Transverse colon (tissue), 4 donors: ENCODE measurements at regions not wholly inside any gene's neighbourhood (a gene's known extent, or its start where the extent isn't known, plus 50 kb on each side); places are given as distances from the start of the nearest gene placed in this dataset.
"Not testable (repeated sequence)": the region's sequence is repeated elsewhere in the genome, so short reads cannot be mapped to it uniquely, and the experiment has no call there.

Source experiments
- DNase-seq: peaks from one replicate; pipeline ENCODE4 v3.0.0-alpha.2; 2019
- H3K27ac ChIP-seq, 4 donors: fragments of 200-600 bp; sonication (generic); 2 replicates each; pipeline ENCODE4 v1.5.1; 2016 to 2018; ENCODE audit warnings: inconsistent platforms in 4 of 4
- H3K27me3 ChIP-seq: fragments of 200-600 bp; sonication (generic); 2 replicates; pipeline ENCODE4 v1.5.1; 2017; ENCODE audit warnings: inconsistent platforms
- H3K36me3 ChIP-seq, 4 donors: fragments of 200-600 bp; sonication (generic); 2 replicates each; pipeline ENCODE4 v1.5.1; 2017 to 2019; ENCODE audit warnings: inconsistent platforms in 4 of 4
- H3K4me1 ChIP-seq, 4 donors: fragments of 200-600 bp; sonication (generic); 2 replicates each; pipeline ENCODE4 v1.5.1; 2017 to 2020; ENCODE audit warnings: inconsistent platforms in 4 of 4
- H3K4me3 ChIP-seq, 4 donors: fragments of 200-600 bp; sonication (generic); 1 replicate in 1 of 4; 2 replicates in 3 of 4; pipeline versions ENCODE4 v1.5.1 to v1.6.1; 2017 to 2019; ENCODE audit warnings: inconsistent platforms in 4 of 4
- H3K9me3 ChIP-seq, 2 donors: fragments of 200-600 bp; sonication (generic); 2 replicates each; pipeline ENCODE4 v1.5.1; 2017 to 2019; ENCODE audit warnings: inconsistent platforms in 2 of 2
- CTCF ChIP-seq, 5 experiments: fragments of 200-600 bp in 3 of 5; fragments of 450-650 bp in 2 of 5; sonication (generic) in 3 of 5; IDR thresholded peaks; 1 replicate in 2 of 5; 2 replicates in 3 of 5; pipeline ENCODE4 v1.5.1; 2016 to 2017; ENCODE audit warnings: antibody characterized with exemption in 5 of 5, inconsistent platforms in 3 of 5, mild to moderate bottlenecking in 2 of 5, moderate library complexity in 1 of 5
- EP300 ChIP-seq: sonication (generic); formaldehyde crosslinking; IDR thresholded peaks from one replicate; pipeline ENCODE4 v1.6.1; 2017; ENCODE audit warnings: antibody characterized with exemption, low read depth
- POLR2A ChIP-seq: fragments of 450-650 bp; IDR thresholded peaks from one replicate; pipeline ENCODE4 v1.6.1; 2016; ENCODE audit warnings: antibody characterized with exemption, mild to moderate bottlenecking, moderate library complexity
- POLR2AphosphoS5 ChIP-seq, 3 donors: sonication (generic); formaldehyde crosslinking; IDR thresholded peaks; one replicate each; pipeline ENCODE4 v1.6.1; 2016; ENCODE audit warnings: antibody characterized with exemption in 3 of 3
- WGBS, 2 donors: methylation state at CpG; one replicate each; pipeline ENCODE4 v1.1.5; 2018; ENCODE audit warnings: low coverage in 1 of 2; 5-methylcytosine and 5-hydroxymethylcytosine counted together
- in situ Hi-C, 4 donors: fragments of 200-750 bp; cut with MboI; loops; one replicate each; pipeline versions ENCODE4 v1.15.0 to v1.15.1; 2017; ENCODE audit warnings: low sequenced_read_pairs in 3 of 4, low pct_ligation_motif_present in 1 of 4, low pct_unique_long_range_greater_than_20kb in 1 of 4
- intact Hi-C: fragments of 100-400 bp; cut with DNase I; formaldehyde crosslinking; loops from one replicate; pipeline ENCODE4 v1.15.1; 2023; ENCODE audit warnings: low total_unique reads

- Histone ChIP-seq H3K36me3 (no peaks in the 10 kb centered on the region), H3K9me3 (no peaks in the 10 kb centered on the region), H3K27ac (no peak overlapping the region), H3K4me1 (no peaks in the 10 kb centered on the region), H3K4me3 (no peak overlapping the region), H3K27me3 (no peaks in the 10 kb centered on the region)
- TF ChIP-seq POLR2A (no peak), CTCF (IDR thresholded peaks at IDR 0.05) (no peak), EP300 (no peak), POLR2AphosphoS5 (IDR thresholded peaks at IDR 0.05) (no peak)
- in situ Hi-C loops, result no loop called here
- DNase-seq, result no peak
- intact Hi-C loops, result no loop called here
- WGBS, 2 donors, result 83 to 84% methylated on average over 2 of the region's 2 CpGs
Observed at GRCh38 chr2:193461431-193461934, 1266.8 kb upstream of the TMEFF2 start.

GRCh38 chr2:193446967-193447366 is 1252.2 kb upstream of the TMEFF2 start:
- TF ChIP-seq CTCF (IDR thresholded peaks at IDR 0.05) (no peak), POLR2A (no peak), EP300 (no peak), POLR2AphosphoS5 (IDR thresholded peaks at IDR 0.05) (no peak)
- H3K9me3 ChIP-seq, result no peaks in the 10 kb centered on the region
- H3K27me3 ChIP-seq, result no peaks in the 10 kb centered on the region
- H3K4me3 ChIP-seq, result no peak overlapping the region
- H3K27ac ChIP-seq, result no peak overlapping the region
- no peaks in the 10 kb centered on the region for H3K36me3 ChIP-seq
- in situ Hi-C loops (no loop called here), intact Hi-C loops (no loop called here)
- WGBS, 2 donors, result 78 to 79% methylated on average over 2 of the region's 2 CpGs
- H3K4me1 ChIP-seq, result no peaks in the 10 kb centered on the region
- DNase-seq, result no peak

GRCh38 chr2:193442293-193442692 is 1247.6 kb upstream of the TMEFF2 start:
- Histone ChIP-seq H3K4me3 (no peak overlapping the region), H3K27me3 (no peaks in the 10 kb centered on the region), H3K36me3 (no peaks in the 10 kb centered on the region), H3K9me3 (no peaks in the 10 kb centered on the region), H3K27ac (no peak overlapping the region), H3K4me1 (no peaks in the 10 kb centered on the region)
- intact Hi-C loops (no loop called here), in situ Hi-C loops (no loop called here)
- DNase-seq, result no peak
- TF ChIP-seq EP300, result no peak
- TF ChIP-seq POLR2AphosphoS5 (IDR thresholded peaks at IDR 0.05), result no peak
- TF ChIP-seq CTCF (IDR thresholded peaks at IDR 0.05), result no peak
- no peak for TF ChIP-seq POLR2A
- WGBS, 2 donors, result 45 to 85% methylated on average over 1 of the region's 1 CpG

GRCh38 chr2:193428336-193428818 is 1233.6 kb upstream of the TMEFF2 start:
- H3K36me3 ChIP-seq, result no peaks in the 10 kb centered on the region
- no peak overlapping the region for H3K4me3 ChIP-seq
- in situ Hi-C loops, result no loop called here
- no peaks in the 10 kb centered on the region for H3K27me3 ChIP-seq
- WGBS, 2 donors, result 38 to 40% methylated on average over 3 of the region's 3 CpGs
- no peak for TF ChIP-seq POLR2A
- TF ChIP-seq POLR2AphosphoS5 (IDR thresholded peaks at IDR 0.05), result no peak
- H3K27ac ChIP-seq, result no peak overlapping the region
- H3K9me3 ChIP-seq, result no peaks in the 10 kb centered on the region
- intact Hi-C loops, result no loop called here
- DNase-seq, result no peak
- H3K4me1 ChIP-seq, result no peaks in the 10 kb centered on the region

GRCh38 chr2:193412368-193412767 is 1217.6 kb upstream of the TMEFF2 start:
- H3K9me3 ChIP-seq, H3K27ac ChIP-seq, intact Hi-C loops, H3K4me1 ChIP-seq, H3K4me3 ChIP-seq, in situ Hi-C loops, H3K36me3 ChIP-seq, DNase-seq, H3K27me3 ChIP-seq: not testable (repeated sequence)
- WGBS, 2 donors, result 80 to 86% methylated on average over 1 to 5 of the region's 5 CpGs
